Stimulated activated CD8-positive, alpha-beta memory T cell treated with anti-CD3 and anti-CD28 coated beads, Interleukin-12 subunit alpha, Interleukin-12 subunit beta, amount 100 ng/mL, for 24 hours (primary cell): ENCODE measurements at regions not wholly inside any gene's neighbourhood (a gene's known extent, or its start where the extent isn't known, plus 50 kb on each side); places are given as distances from the start of the nearest gene placed in this dataset.
"Not testable (repeated sequence)": the region's sequence is repeated elsewhere in the genome, so short reads cannot be mapped to it uniquely, and the experiment has no call there.

ENCODE experiments used
- DNase-seq: peaks from one replicate; pipeline ENCODE4 v3.0.0-alpha.2; 2020; ENCODE audit errors: extremely low read depth

GRCh38 chr18:78448591-78448990 lies 531.0 kb upstream of the SALL3 start:
- no peak for DNase-seq

DNA sequence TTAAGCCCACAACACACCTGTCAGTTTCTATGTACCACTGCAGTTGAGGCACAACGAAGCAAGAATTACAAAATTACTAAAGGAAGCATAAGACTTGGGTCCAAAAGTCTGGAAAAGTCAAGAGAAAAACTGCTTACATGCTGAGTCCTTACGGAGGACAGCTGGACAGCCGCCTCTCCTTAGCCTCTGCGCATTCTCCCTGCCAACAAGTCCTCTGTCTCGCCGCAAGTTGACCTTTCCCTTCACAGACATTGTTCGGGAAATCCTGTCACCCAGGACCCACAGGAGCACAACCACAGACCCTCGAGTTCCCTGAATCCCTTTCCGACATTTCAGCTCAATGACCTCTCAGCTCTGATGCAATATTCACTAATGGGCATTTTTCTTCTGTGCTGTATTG lies 525.4 kb upstream of the SALL3 start:
- no peak for DNase-seq

- DNase-seq: no peak
These were observed 524.2 kb upstream of the SALL3 start for GRCh38 chr18:78455386-78455785.

- no peak for DNase-seq
These were observed 522.6 kb upstream of the SALL3 start for GRCh38 chr18:78457011-78457410.

GRCh38 chr18:78457731-78458130 lies 521.9 kb upstream of the SALL3 start:
- no peak for DNase-seq

DNA sequence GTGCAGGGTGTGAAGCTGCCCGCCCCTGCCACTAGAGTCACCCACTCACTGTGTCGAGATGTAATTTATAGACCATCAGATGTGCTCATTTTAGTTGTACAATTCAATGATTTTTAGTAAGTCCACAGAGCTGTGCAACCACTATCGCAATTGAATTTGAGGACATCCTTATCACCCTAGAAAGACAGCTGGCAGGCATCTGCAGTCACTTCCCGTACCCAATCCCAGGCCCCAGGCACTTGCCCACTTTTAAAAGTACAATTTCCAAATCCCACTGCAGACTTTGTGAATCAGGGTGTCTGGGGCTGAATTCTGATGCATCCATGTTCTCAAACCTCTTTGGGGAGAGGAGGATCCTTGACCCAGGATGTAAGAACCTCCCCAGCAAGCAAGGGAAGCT lies 521.3 kb upstream of the SALL3 start:
- DNase-seq: no peak

- DNase-seq: no peak
These were observed 520.0 kb upstream of the SALL3 start for GRCh38 chr18:78459668-78460067.

DNA sequence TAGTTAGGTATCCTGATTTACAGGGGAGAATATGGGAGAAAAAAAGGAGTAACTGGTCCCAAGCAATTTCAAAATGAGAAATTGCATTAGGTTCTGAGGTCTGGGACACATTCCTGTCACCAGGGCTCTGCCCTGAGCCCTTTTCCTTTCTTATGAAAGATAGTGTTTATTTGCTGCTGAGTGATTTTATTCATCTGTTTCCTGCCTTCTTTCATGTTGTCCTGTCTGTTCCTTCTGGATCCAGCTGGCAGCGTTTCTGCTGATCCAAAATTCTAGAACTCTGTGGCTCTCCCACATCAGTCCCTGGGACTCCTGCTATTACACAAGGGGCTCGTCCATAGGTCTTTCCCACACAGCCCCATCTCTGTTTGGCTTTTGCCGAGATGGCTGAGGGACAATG lies 519.1 kb upstream of the SALL3 start:
- no peak for DNase-seq

- DNase-seq: no peak
These were observed 506.1 kb upstream of the SALL3 start for GRCh38 chr18:78473563-78473962.

GRCh38 chr18:78477840-78478239 lies 501.8 kb upstream of the SALL3 start:
- no peak for DNase-seq

DNA sequence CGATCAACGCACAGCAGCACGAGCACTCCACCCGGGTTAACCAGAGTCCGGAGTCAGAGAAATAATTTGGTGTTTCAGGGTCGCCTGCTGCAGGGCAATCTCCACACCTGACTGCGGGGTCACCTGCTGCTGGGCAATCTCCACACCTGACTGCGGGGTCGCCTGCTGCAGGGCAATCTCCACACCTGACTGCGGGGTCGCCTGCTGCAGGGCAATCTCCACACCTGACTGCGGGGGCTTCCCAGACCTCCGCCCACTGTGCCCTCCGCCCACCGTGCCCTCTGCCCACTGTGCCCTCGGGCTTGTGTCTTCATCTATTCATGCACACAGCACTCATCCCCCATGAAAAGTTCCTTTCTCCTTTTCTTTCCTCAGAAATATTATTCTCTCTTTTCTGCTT lies 500.2 kb upstream of the SALL3 start:
- no peak for DNase-seq

- DNase-seq: no peak
These were observed 499.2 kb upstream of the SALL3 start for GRCh38 chr18:78480262-78481054.

GRCh38 chr18:78482378-78482777 lies 497.2 kb upstream of the SALL3 start:
- DNase-seq: no peak

DNA sequence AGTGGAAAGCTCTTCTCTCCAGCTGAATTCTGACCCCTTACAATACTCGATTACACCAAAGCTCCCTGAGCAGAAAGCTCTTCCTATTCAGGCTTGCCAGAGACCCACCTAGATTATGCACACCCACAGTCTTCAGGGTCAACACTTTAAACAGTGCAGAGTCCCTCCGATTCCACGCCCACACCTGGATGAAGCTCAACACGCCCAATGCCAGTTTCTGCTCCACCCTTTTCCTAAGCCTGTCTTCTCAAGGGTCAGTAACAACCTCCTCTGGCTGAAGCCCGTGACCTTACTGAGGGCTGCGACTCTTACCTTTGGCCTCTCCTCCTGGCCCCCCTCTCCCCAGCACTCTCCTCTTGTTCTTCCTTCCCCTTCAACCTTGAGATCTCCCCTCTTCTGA lies 492.0 kb upstream of the SALL3 start:
- no peak for DNase-seq

DNA sequence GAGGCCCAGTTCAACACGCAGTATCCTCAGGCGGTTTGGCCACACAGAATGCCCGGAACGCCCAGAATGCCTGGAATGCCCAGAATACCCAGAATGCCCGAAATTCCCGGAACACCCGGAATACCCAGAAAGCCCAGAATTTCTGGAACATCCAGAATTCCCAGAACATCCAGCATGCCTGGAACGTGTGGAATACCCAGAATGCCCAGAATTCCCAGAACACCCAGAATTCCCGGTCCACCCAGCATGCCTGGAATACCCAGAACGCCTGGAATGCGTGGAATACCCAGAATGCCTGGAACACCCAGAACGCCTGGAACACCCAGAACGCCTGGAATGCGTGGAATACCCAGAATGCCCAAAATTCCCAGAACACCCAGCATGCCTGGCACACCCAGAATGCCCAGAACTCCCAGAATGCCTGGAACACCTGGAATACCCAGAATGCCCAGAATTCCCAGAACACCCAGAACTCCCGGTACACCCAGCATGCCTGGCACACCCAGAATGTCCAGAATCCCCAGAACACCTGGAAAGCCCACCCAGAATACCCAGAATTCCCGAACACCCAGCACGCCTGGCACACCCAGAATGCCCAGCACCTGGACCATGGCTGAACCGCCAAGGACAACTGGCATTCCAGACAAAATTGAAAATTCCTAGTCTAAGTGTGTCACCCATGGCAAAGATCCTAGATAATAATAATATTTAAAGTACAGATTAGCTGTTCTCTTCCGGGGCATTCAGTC lies 487.4 kb upstream of the SALL3 start:
- DNase-seq: no peak

- no peak for DNase-seq
These were observed 486.7 kb upstream of the SALL3 start for GRCh38 chr18:78492813-78493371.

- DNase-seq: not testable (repeated sequence)
These were observed 486.1 kb upstream of the SALL3 start for GRCh38 chr18:78493490-78493889.

DNA sequence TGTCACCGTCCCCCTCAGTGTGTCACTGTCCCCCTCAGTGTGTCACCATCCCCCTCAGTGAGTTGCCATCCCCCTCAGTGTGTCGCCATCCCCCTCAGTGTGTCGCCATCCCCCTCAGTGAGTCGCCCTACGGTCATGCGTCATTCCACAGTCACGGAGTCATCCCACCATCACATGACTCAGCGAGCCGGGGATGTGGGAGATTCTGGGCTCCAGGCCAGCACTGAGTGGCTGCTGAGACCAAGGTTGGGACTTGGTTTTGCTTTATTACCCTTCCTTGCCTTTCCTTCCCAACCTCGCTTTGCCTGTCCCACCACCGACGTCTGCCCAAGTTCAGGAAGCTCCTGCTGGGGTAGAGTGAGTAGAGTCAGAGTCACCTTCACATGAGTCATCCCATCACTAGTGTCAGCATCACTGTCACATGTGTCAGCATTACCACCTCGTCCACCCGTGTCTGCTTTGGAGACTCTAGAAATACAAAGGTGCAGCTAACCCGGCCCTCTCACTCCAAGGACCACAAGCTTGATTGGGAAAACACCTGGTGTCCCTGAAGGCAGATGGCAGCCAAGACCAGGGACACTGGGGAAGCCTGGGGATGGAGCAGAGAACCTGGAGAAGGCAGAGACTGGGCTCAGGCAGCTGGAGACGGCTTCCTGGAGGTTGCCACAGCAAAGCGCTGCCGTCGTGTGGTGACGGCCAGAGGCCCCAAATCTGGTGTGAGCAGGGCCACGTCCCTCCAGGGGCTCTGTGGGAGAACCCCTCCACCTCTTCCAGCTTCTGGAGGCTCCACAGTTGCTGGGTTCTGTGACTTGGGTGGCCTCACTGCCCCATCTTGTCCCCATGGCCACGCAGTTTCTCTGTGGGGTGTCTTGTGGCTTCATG lies 485.2 kb upstream of the SALL3 start:
- no peak for DNase-seq

- no peak for DNase-seq
These were observed 484.1 kb upstream of the SALL3 start for GRCh38 chr18:78495550-78495949.

GRCh38 chr18:78496079-78496478 lies 483.5 kb upstream of the SALL3 start:
- no peak for DNase-seq

GRCh38 chr18:78497641-78498040 lies 482.0 kb upstream of the SALL3 start:
- DNase-seq: no peak

DNA sequence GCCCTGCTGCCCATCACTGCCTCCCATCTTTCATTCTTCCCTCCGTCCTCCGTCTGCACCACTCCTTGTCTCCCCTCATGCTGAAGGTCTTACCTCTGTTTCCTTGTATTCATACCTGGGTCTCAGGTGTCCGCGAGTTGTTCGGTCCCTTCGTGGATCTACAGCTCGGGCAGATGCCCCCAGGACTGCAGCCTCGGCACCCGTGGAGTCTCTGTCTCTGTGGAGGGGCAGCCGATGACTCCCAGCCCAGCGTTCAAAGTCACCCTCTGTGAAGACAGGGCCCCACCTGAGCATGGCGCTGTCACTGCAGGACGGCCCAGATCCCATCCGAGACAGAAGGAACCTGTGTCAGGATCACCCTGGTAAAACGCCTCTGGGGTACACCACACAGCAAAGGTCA lies 480.0 kb upstream of the SALL3 start:
- DNase-seq: no peak
